ENCODE measurements at regions not wholly inside any gene's neighbourhood (a gene's known extent, or its start where the extent isn't known, plus 50 kb on each side); places are given as distances from the start of the nearest gene placed in this dataset.
A peak's percentile ranks its signal among the peaks of the same experiment; 100 is the strongest.

DNA sequence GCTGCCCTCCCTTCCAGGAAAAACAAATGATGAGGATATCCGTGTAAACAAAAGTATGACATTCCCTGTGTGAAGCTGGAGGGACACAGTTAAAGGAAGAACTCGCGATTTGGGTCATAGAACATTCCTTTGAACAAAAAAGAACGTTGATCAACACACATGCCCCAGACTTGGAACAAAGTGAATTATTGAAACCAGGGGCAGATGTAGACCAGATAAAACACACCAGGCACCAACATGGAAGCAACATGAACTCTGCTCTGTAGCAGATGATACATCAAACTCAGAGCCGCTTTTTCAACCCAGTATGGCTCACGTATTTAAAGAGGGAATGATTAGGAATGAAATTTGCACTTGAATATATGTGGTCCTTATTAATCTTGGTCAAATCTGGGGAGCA lies 206.5 kb downstream of the TMEM182 start:
- H3K4me2 ChIP-seq (ENCODE audit: low read length), result no peak overlapping the region
- no peaks in the 10 kb centered on the region for H3K9me3 ChIP-seq (ENCODE audit: control insufficient read depth, insufficient read depth, low read length)
- no peak overlapping the region for H3K27ac ChIP-seq (ENCODE audit: low read depth, low read length)
- TF ChIP-seq, protein P1, sequence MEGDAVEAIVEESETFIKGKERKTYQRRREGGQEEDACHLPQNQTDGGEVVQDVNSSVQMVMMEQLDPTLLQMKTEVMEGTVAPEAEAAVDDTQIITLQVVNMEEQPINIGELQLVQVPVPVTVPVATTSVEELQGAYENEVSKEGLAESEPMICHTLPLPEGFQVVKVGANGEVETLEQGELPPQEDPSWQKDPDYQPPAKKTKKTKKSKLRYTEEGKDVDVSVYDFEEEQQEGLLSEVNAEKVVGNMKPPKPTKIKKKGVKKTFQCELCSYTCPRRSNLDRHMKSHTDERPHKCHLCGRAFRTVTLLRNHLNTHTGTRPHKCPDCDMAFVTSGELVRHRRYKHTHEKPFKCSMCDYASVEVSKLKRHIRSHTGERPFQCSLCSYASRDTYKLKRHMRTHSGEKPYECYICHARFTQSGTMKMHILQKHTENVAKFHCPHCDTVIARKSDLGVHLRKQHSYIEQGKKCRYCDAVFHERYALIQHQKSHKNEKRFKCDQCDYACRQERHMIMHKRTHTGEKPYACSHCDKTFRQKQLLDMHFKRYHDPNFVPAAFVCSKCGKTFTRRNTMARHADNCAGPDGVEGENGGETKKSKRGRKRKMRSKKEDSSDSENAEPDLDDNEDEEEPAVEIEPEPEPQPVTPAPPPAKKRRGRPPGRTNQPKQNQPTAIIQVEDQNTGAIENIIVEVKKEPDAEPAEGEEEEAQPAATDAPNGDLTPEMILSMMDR (IDR thresholded peaks at IDR 0.05; ENCODE audit: low read depth, low read length, poor library complexity, severe bottlenecking), result no peak
- no peak for TF ChIP-seq EZH2phosphoT487 (IDR thresholded peaks at IDR 0.05; ENCODE audit: borderline replicate concordance, low read length)
- H3K79me2 ChIP-seq (ENCODE audit: control insufficient read depth, low read length), result no peaks in the 10 kb centered on the region
- no peak overlapping the region for H3K4me3 ChIP-seq (ENCODE audit: low read length)
- H3F3A ChIP-seq (ENCODE audit: control insufficient read depth, insufficient read depth), result no peaks in the 10 kb centered on the region
- H3K4me1 ChIP-seq (ENCODE audit: control insufficient read depth, low read length), result no peaks in the 10 kb centered on the region
- H4K20me1 ChIP-seq (ENCODE audit: control insufficient read depth, insufficient read depth, low read depth, low read length), result no peaks in the 10 kb centered on the region
- H3K36me3 ChIP-seq (ENCODE audit: control insufficient read depth, low read length), result no peaks in the 10 kb centered on the region
- no peaks in the 10 kb centered on the region for H3K9me2 ChIP-seq (replicated peaks; ENCODE audit: control insufficient read depth, low read length)
- no peaks in the 10 kb centered on the region for H3K27me3 ChIP-seq (ENCODE audit: control insufficient read depth, low read length)

DNA sequence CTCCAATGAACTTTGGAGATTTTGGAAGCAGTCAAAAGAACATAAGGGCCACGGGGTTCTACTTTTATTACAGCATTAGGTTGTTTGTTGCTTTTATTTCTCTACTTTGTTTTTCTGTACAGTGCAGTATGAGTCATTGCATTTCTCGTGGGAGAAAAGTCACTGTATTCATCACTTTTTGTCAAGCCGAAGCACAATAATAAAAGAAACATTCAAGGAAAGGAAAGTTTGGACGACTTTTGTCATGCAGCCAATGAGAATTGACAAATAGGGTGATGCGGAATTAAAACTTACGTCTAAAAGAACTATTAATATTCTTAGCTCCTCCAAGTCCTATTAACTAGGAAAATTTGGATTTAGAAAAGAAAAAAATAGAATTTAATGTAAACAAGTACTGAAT lies 209.9 kb downstream of the TMEM182 start:
- H4K20me1 ChIP-seq (ENCODE audit: control insufficient read depth, insufficient read depth, low read depth, low read length), result no peaks in the 10 kb centered on the region
- H3K36me3 ChIP-seq (ENCODE audit: control insufficient read depth, low read length), result no peaks in the 10 kb centered on the region
- TF ChIP-seq, protein P1 (IDR thresholded peaks at IDR 0.05; ENCODE audit: low read depth, low read length, poor library complexity, severe bottlenecking), result no peak
- no peak for TF ChIP-seq EZH2phosphoT487 (IDR thresholded peaks at IDR 0.05; ENCODE audit: borderline replicate concordance, low read length)
- no peaks in the 10 kb centered on the region for H3F3A ChIP-seq (ENCODE audit: control insufficient read depth, insufficient read depth)
- no peaks in the 10 kb centered on the region for H3K79me2 ChIP-seq (ENCODE audit: control insufficient read depth, low read length)
- no peak overlapping the region for H3K4me3 ChIP-seq (ENCODE audit: low read length)
- H3K4me1 ChIP-seq (ENCODE audit: control insufficient read depth, low read length), result no peaks in the 10 kb centered on the region
- no peaks in the 10 kb centered on the region for H3K9me2 ChIP-seq (replicated peaks; ENCODE audit: control insufficient read depth, low read length)
- no peak overlapping the region for H3K27ac ChIP-seq (ENCODE audit: low read depth, low read length)
- no peaks in the 10 kb centered on the region for H3K9me3 ChIP-seq (ENCODE audit: control insufficient read depth, insufficient read depth, low read length)
- no peak overlapping the region for H3K4me2 ChIP-seq (ENCODE audit: low read length)
- H3K27me3 ChIP-seq (ENCODE audit: control insufficient read depth, low read length), result no peaks in the 10 kb centered on the region

DNA sequence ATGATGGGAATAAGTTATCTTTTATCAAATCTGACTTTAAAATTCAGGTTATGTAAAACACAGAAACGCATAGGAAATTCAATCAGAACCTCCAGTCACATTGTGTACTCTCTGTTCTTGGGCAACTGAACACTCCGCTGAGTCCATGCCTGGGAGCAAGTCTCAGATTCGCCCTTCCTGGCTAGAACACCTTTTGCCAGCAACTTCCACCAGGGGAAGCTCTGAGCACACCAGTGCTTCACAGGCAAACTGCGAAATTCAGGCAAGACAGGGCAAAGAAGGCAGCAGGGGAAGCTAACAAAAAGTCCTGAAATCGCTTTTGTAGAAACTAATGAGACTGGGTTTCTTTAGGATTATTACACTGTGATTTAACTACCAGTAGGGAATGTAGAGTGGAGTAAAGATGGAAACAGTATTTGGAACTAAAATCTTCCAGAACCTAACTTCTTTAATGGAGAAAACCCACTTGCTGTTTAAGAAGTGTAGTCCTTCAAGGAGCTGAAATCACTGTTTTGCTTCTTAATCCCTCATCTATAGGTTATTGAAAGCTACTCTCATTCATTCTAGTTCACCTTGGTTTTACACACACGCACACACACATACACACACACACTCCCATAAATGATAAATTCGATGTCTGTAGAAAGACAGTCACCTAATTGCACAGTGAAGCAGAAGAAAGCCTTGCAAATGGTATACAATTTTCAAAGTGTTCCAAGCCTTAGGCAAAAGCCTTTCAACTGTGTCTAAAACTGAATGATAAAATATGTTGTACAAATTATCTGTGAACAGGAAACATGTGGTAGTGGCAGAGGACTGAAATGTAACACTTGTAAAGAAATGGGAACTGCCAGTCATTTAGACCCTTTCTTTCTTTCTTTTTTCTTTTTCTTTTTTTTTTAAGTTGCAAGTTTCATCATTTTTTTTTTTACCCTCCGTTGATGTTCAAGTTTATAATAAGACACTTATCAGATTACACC lies 214.5 kb downstream of the TMEM182 start:
- H4K20me1 ChIP-seq (ENCODE audit: control insufficient read depth, insufficient read depth, low read depth, low read length), result no peaks in the 10 kb centered on the region
- H3K27me3 ChIP-seq (ENCODE audit: control insufficient read depth, low read length), result no peaks in the 10 kb centered on the region
- H3K79me2 ChIP-seq (ENCODE audit: control insufficient read depth, low read length), result no peaks in the 10 kb centered on the region
- no peak overlapping the region for H3K4me2 ChIP-seq (ENCODE audit: low read length)
- H3K9me2 ChIP-seq (replicated peaks; ENCODE audit: control insufficient read depth, low read length), result no peaks in the 10 kb centered on the region; the same call in 1 of the 2 replicates
- H3F3A ChIP-seq (ENCODE audit: control insufficient read depth, insufficient read depth), result no peaks in the 10 kb centered on the region
- no peaks in the 10 kb centered on the region for H3K9me3 ChIP-seq (ENCODE audit: control insufficient read depth, insufficient read depth, low read length)
- TF ChIP-seq, protein P1 (IDR thresholded peaks at IDR 0.05; ENCODE audit: low read depth, low read length, poor library complexity, severe bottlenecking), result peak; percentile 17
- no peak for TF ChIP-seq EZH2phosphoT487 (IDR thresholded peaks at IDR 0.05; ENCODE audit: borderline replicate concordance, low read length)
- no peak overlapping the region for H3K27ac ChIP-seq (ENCODE audit: low read depth, low read length)
- H3K4me1 ChIP-seq (ENCODE audit: control insufficient read depth, low read length), result no peaks in the 10 kb centered on the region
- no peaks in the 10 kb centered on the region for H3K36me3 ChIP-seq (ENCODE audit: control insufficient read depth, low read length)
- no peak overlapping the region for H3K4me3 ChIP-seq (ENCODE audit: low read length)

Measured in DOHH2 (cell line).